GM12878 (cell line): ENCODE measurements at regions not wholly inside any gene's neighbourhood (a gene's known extent, or its start where the extent isn't known, plus 50 kb on each side); places are given as distances from the start of the nearest gene placed in this dataset.
A peak's percentile ranks its signal among the peaks of the same experiment; 100 is the strongest.

Experiments
- ATAC-seq: fragments of 200-7000 bp; cut with Tn5 transposase; 3 replicates; pipeline ENCODE4 v1.9.1; 2020; ENCODE audit warnings: mild to moderate bottlenecking, moderate library complexity
- BruUV-seq: library from RNA; stranded (reverse); fragments of 400-500 nt; replicated peaks from 2 replicates; lab custom pipeline; 2021; lab: Mats Ljungman, UMichigan
- CTCF ChIA-PET: fragments of 300-600 bp; sonication (Branson Sonifier 250); formaldehyde crosslinking; extraction: SDS; loops from one replicate; lab custom pipeline; 2021; ENCODE audit warnings: inconsistent platforms; lab: Yijun Ruan, JAX
- POLR2A ChIA-PET: fragments of 350-600 bp; formaldehyde crosslinking; extraction: SDS; loops from one replicate; lab custom pipeline; 2021; ENCODE audit warnings: inconsistent platforms; lab: Charles Lee
- RAD21 ChIA-PET: fragments of 300-600 bp; sonication (Branson Sonifier 250); formaldehyde crosslinking; loops from one replicate; lab custom pipeline; 2023; ENCODE audit warnings: antibody characterized with exemption; ENCODE audit not compliant: unreplicated experiment; lab: Charles Lee
- SMC1A ChIA-PET: fragments of 300-600 bp; sonication (Branson Sonifier 250); formaldehyde crosslinking; loops from one replicate; lab custom pipeline; 2023; ENCODE audit not compliant: unreplicated experiment, uncharacterized antibody; lab: Charles Lee
- DNase-seq: peaks from one replicate; pipeline ENCODE4 v3.0.0-alpha.2; 2011; ENCODE audit warnings: low read depth, low spot score
- FAIRE-seq: peaks from 3 replicates; lab custom pipeline; 2011; peaks lifted over from hg19 to GRCh38; lab: Jason Lieb, UNC
- H2AFZ ChIP-seq: 2 replicates; pipeline ENCODE4 v1.6.0; 2011; ENCODE audit warnings: low read depth, low read length, control low read depth; ENCODE audit not compliant: control insufficient read depth
- H3K27ac ChIP-seq: 2 replicates; pipeline ENCODE4 v1.5.1; 2011; ENCODE audit warnings: control low read depth; ENCODE audit not compliant: control insufficient read depth, insufficient read depth
- H3K27me3 ChIP-seq, 2 experiments: replicated peaks in 1 of 2; 2 replicates each; pipeline versions ENCODE4 v1.6.0 to v1.6.1; 2011; ENCODE audit warnings: low read length in 1 of 2; ENCODE audit not compliant: control insufficient read depth in 2 of 2, insufficient read depth in 2 of 2
- H3K36me3 ChIP-seq, 2 experiments: 2 replicates each; pipeline ENCODE4 v1.5.1; 2011; ENCODE audit warnings: low read length in 1 of 2; ENCODE audit not compliant: control insufficient read depth in 2 of 2, insufficient read depth in 2 of 2
- H3K4me1 ChIP-seq: 2 replicates; pipeline ENCODE4 v1.6.1; 2011; ENCODE audit warnings: mild to moderate bottlenecking, low read length, moderate library complexity, mixed read lengths; ENCODE audit not compliant: control insufficient read depth, insufficient read depth
- H3K4me2 ChIP-seq: 2 replicates; pipeline ENCODE4 v1.6.0; 2011; ENCODE audit warnings: control low read depth; ENCODE audit not compliant: control insufficient read depth, insufficient read depth
- H3K4me3 ChIP-seq: fragments of 200-600 bp; sonication (generic); 2 replicates; pipeline ENCODE4 v1.5.1; 2016
- H3K79me2 ChIP-seq: 2 replicates; pipeline ENCODE4 v1.6.0; 2011; ENCODE audit warnings: low read length; ENCODE audit not compliant: control insufficient read depth, insufficient read depth
- H3K9ac ChIP-seq: 2 replicates; pipeline ENCODE4 v1.8.0; 2011; ENCODE audit warnings: low read length, control low read depth, mixed read lengths; ENCODE audit not compliant: control insufficient read depth, insufficient read depth
- H3K9me3 ChIP-seq: replicated peaks from 3 replicates; pipeline ENCODE4 v1.5.1; 2011; ENCODE audit warnings: mild to moderate bottlenecking, low read length; ENCODE audit not compliant: control insufficient read depth, insufficient read depth
- H4K20me1 ChIP-seq: 2 replicates; pipeline ENCODE4 v1.6.0; 2011; ENCODE audit not compliant: control insufficient read depth, insufficient read depth
- CTCF ChIP-seq, 3 experiments: IDR thresholded peaks in 2 of 3; conservative IDR thresholded peaks in 1 of 3; 2 replicates each; pipeline ENCODE4 v1.5.1; 2011; ENCODE audit warnings: low read depth in 3 of 3, low read length in 3 of 3, mild to moderate bottlenecking in 3 of 3, control low read depth in 2 of 3, moderate library complexity in 2 of 3, inconsistent platforms in 1 of 3, mixed read lengths in 1 of 3; ENCODE audit not compliant: control insufficient read depth in 2 of 3, insufficient read depth in 1 of 3; ENCODE audit errors: extremely low read depth in 1 of 3
- MYC ChIP-seq: IDR thresholded peaks from 2 replicates; pipeline ENCODE4 v1.6.1; 2011; ENCODE audit warnings: mild to moderate bottlenecking, low read length, moderate library complexity, inconsistent platforms; ENCODE audit not compliant: insufficient read depth, insufficient replicate concordance, insufficient read length, severe bottlenecking
- ZBED1 ChIP-seq: IDR thresholded peaks from 2 replicates; pipeline ENCODE4 v1.6.1; 2016; ENCODE audit warnings: borderline replicate concordance
- ZNF592 ChIP-seq: fragments of 450-650 bp; IDR thresholded peaks from 2 replicates; pipeline ENCODE4 v1.6.1; 2017; ENCODE audit warnings: mild to moderate bottlenecking, moderate library complexity
- WGBS: methylation state at CpG from one replicate; pipeline ENCODE4 v1.1.6; 2016; ENCODE audit warnings: low lambda C conversion rate; ENCODE audit not compliant: insufficient replicate concordance, insufficient coverage; ENCODE audit errors: missing lambda C conversion rate; 5-methylcytosine and 5-hydroxymethylcytosine counted together
- in situ Hi-C: fragments of 300-500 bp; cut with MboI; formaldehyde crosslinking; loops from 9 replicates; pipeline ENCODE4 v1.14.3; 2018; ENCODE audit warnings: mixed read lengths
- intact Hi-C: fragments of 100-400 bp; cut with micrococcal nuclease; formaldehyde crosslinking; loops from one replicate; pipeline ENCODE4 v1.14.2; 2022; ENCODE audit not compliant: unreplicated experiment

GRCh38 chr1:233479110-233479890, 134.6 kb upstream of the KCNK1 start:
- H2AFZ ChIP-seq = no peak overlapping the region
- in situ Hi-C loops (no loop called here), intact Hi-C loops (no loop called here)
- no peak for TF ChIP-seq ZNF592
- no peak for TF ChIP-seq MYC
- no peak for TF ChIP-seq ZBED1
- TF ChIP-seq CTCF (IDR thresholded peaks at IDR 0.05 in 2 of 3, conservative IDR thresholded peaks at IDR 0.05 in 1 of 3; ENCODE audit: control insufficient read depth in 2 of 3, extremely low read depth in 1 of 3, insufficient read depth in 1 of 3, low read depth in 3 of 3, low read length in 3 of 3) = 0 out of 6 replicates have a peak, but pooled peaks of 1 of the 3 experiments have one; percentile 2
- no peak overlapping the region for H3K27ac ChIP-seq
- ChIA-PET RAD21 (interaction anchor here (0.9 to 1.6 kb wide), 2 partner anchors 20 to 38 kb away, joined by 3 to 8 read pairs; no protein-coding TSS in a partner anchor), SMC1A (interaction anchor here (0.5 to 1.7 kb wide), 10 partner anchors 8 to 245 kb away, joined by 3 to 9 read pairs (median 3); no protein-coding TSS in a partner anchor), POLR2A (interaction anchor here (0.6 to 1.5 kb wide), 2 partner anchors 11 to 190 kb away, joined by 3 to 5 read pairs; no protein-coding TSS in a partner anchor), CTCF (interaction anchor here (0.6 to 3.7 kb wide), 7 partner anchors 16 to 587 kb away, joined by 3 to 26 read pairs (median 3); no protein-coding TSS in a partner anchor)
- ATAC-seq (no peak), DNase-seq (no peak), FAIRE-seq (no peak)
- H3K9me3 ChIP-seq = no peaks in the 10 kb centered on the region
- H4K20me1 ChIP-seq = no peaks in the 10 kb centered on the region
- H3K9ac ChIP-seq = no peak overlapping the region
- no peak overlapping the region for H3K4me3 ChIP-seq
- H3K4me2 ChIP-seq = no peak overlapping the region
- peaks cover 3% of the 10 kb centered on the region; the same call in 1 of the 2 replicates for H3K4me1 ChIP-seq
- no peaks in the 10 kb centered on the region for H3K79me2 ChIP-seq
- no peaks in the 10 kb centered on the region for H3K27me3 ChIP-seq
- H3K36me3 ChIP-seq = no peaks in the 10 kb centered on the region
- WGBS = 55% methylated on average over 4 of the region's 4 CpGs
- no TSS peak for BruUV-seq
